Spleen (tissue), 11 donors: ENCODE measurements at regions not wholly inside any gene's neighbourhood (a gene's known extent, or its start where the extent isn't known, plus 50 kb on each side); places are given as distances from the start of the nearest gene placed in this dataset.

Experiments used
- DNase-seq: peaks from one replicate; pipeline ENCODE4 v3.0.0-alpha.2; 2020
- H3K27ac ChIP-seq, 8 donors: fragments of 200-600 bp; sonication (generic) in 7 of 8; 1 replicate in 4 of 8; 2 replicates in 4 of 8; pipeline versions ENCODE4 v1.5.0 to v1.8.0; 2016 to 2021; ENCODE audit warnings: inconsistent platforms in 4 of 8, mild to moderate bottlenecking in 4 of 8, moderate library complexity in 1 of 8
- H3K27me3 ChIP-seq, 7 donors: fragments of 200-600 bp; sonication (generic) in 6 of 7; replicated peaks in 1 of 7; 1 replicate in 4 of 7; 2 replicates in 3 of 7; pipeline versions ENCODE4 v1.5.0 to v1.8.0; 2016 to 2021; ENCODE audit warnings: inconsistent platforms in 3 of 7, mild to moderate bottlenecking in 1 of 7
- H3K36me3 ChIP-seq, 6 donors: fragments of 200-600 bp; sonication (generic) in 5 of 6; 1 replicate in 4 of 6; 2 replicates in 2 of 6; pipeline versions ENCODE4 v1.5.0 to v1.8.0; 2016 to 2021; ENCODE audit warnings: inconsistent platforms in 2 of 6
- H3K4me1 ChIP-seq, 6 donors: fragments of 200-600 bp; sonication (generic) in 5 of 6; 1 replicate in 3 of 6; 2 replicates in 3 of 6; pipeline versions ENCODE4 v1.5.0 to v1.8.0; 2016 to 2021; ENCODE audit warnings: inconsistent platforms in 3 of 6
- H3K4me3 ChIP-seq, 8 donors: fragments of 200-600 bp; sonication (generic) in 7 of 8; 1 replicate in 4 of 8; 2 replicates in 4 of 8; pipeline versions ENCODE4 v1.5.0 to v1.8.0; 2016 to 2021; ENCODE audit warnings: inconsistent platforms in 4 of 8, mild to moderate bottlenecking in 4 of 8, moderate library complexity in 2 of 8
- H3K9me3 ChIP-seq, 8 donors: fragments of 200-600 bp; sonication (generic) in 7 of 8; 1 replicate in 4 of 8; 2 replicates in 4 of 8; pipeline versions ENCODE4 v1.5.0 to v1.8.0; 2016 to 2021; ENCODE audit warnings: inconsistent platforms in 4 of 8
- POLR2A ChIP-seq, 3 donors: fragments of 450-650 bp; IDR thresholded peaks; one replicate each; pipeline ENCODE4 v1.5.1; 2017; ENCODE audit warnings: antibody characterized with exemption in 3 of 3, mild to moderate bottlenecking in 1 of 3
- POLR2AphosphoS5 ChIP-seq, 3 donors: sonication (generic); formaldehyde crosslinking; IDR thresholded peaks; one replicate each; pipeline ENCODE4 v1.5.1; 2017; ENCODE audit warnings: antibody characterized with exemption in 3 of 3
- WGBS, 5 donors: extraction: QIAGEN DNeasy Blood & Tissue Kit in 3 of 5; methylation state at CpG; one replicate each; pipeline versions ENCODE4 v1.1.5 to v1.1.7; 2013 to 2018; 5-methylcytosine and 5-hydroxymethylcytosine counted together
- intact Hi-C: fragments of 100-400 bp; cut with DNase I; formaldehyde crosslinking; loops from one replicate; pipeline ENCODE4 v1.15.0; 2023; ENCODE audit warnings: low total_unique reads
- TF ChIP-seq, protein P1 (sequence below), 11 experiments: fragments of 200-600 bp in 7 of 11; fragments of 450-650 bp in 4 of 11; sonication (generic) in 4 of 11; IDR thresholded peaks in 8 of 11; conservative IDR thresholded peaks in 3 of 11; 1 replicate in 7 of 11; 2 replicates in 4 of 11; pipeline versions ENCODE4 v1.4.0 to v1.8.0; 2016 to 2021; ENCODE audit warnings: antibody characterized with exemption in 11 of 11, inconsistent platforms in 4 of 11, mild to moderate bottlenecking in 1 of 11
- donor health status: healthy with polysubstance abuse.
- donor health status: DM: no; HTN: no; CAD: no; lungs with moderate emphysema.
- donor health status: DM: no; HTN: no; CAD: no.
- donor health status: Bipolar disorder and iron deficiency.
- donor health status: healthy.
- donor health status: DM: no; HTN: no; CAD: no.
- donor health status: DM: yes; HTN: yes; CAD: no.

DNA sequence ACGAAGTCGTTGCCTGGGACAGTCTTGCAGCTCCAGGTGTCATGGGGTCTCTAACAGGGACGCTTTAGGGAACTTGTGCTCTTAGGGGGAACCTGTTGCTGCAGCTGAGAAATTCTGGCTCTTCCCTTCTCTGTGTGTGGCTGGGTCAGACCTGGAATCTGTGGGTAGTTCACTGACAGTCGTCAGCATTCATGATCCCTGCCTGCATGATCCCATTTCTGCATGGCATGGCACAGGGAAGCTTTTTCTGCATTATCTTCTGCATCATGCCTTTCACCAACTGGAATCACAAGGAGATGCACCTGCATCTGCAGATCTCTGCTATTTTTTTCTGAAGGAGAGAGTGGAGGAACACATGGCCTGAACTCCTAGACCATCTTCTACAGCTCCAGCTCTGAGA lies 85.6 kb downstream of the SOX9 start:
- Histone ChIP-seq H3K4me1 (no peaks in the 10 kb centered on the region), H3K27ac (no peak overlapping the region), H3K36me3 (no peaks in the 10 kb centered on the region), H3K4me3 (no peak overlapping the region), H3K27me3 (peaks cover 0 to 34% (median 0%) of the 10 kb centered on the region in 7 donors), H3K9me3 (no peaks in the 10 kb centered on the region)
- 56 to 62% (median 58%) methylated on average over 4 of the region's 4 CpGs for WGBS, 5 donors
- TF ChIP-seq, protein P1, sequence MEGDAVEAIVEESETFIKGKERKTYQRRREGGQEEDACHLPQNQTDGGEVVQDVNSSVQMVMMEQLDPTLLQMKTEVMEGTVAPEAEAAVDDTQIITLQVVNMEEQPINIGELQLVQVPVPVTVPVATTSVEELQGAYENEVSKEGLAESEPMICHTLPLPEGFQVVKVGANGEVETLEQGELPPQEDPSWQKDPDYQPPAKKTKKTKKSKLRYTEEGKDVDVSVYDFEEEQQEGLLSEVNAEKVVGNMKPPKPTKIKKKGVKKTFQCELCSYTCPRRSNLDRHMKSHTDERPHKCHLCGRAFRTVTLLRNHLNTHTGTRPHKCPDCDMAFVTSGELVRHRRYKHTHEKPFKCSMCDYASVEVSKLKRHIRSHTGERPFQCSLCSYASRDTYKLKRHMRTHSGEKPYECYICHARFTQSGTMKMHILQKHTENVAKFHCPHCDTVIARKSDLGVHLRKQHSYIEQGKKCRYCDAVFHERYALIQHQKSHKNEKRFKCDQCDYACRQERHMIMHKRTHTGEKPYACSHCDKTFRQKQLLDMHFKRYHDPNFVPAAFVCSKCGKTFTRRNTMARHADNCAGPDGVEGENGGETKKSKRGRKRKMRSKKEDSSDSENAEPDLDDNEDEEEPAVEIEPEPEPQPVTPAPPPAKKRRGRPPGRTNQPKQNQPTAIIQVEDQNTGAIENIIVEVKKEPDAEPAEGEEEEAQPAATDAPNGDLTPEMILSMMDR (IDR thresholded peaks at IDR 0.05 in 8 of 11, conservative IDR thresholded peaks at IDR 0.05 in 3 of 11) = no peak
- TF ChIP-seq POLR2AphosphoS5 (IDR thresholded peaks at IDR 0.05) (no peak), POLR2A (IDR thresholded peaks at IDR 0.05) (no peak)
- no peak for DNase-seq
- intact Hi-C loops = no loop called here

DNA sequence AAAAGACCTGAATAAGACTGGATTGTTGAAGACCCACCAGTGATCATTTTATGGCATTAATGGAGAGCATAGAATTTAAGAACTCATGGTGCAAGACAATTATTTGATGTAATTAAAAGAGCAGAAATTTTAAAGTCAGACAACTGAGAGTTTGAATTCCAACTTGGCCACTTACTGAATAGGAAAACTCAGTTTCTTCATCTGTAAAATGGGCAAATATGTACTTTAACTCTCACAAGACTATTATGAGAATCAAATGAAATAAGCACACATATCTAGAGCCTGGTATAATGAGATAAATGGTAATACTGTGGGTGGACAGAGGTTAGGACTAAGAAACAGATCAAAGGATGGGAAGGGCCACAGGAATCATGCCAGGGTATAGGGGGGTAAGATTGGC lies 88.0 kb downstream of the SOX9 start:
- peaks cover 0 to 30% (median 0%) of the 10 kb centered on the region in 7 donors for H3K27me3 ChIP-seq
- no peak for TF ChIP-seq POLR2A (IDR thresholded peaks at IDR 0.05)
- TF ChIP-seq, protein P1 (IDR thresholded peaks at IDR 0.05 in 8 of 11, conservative IDR thresholded peaks at IDR 0.05 in 3 of 11) = no peak
- no peak for TF ChIP-seq POLR2AphosphoS5 (IDR thresholded peaks at IDR 0.05)
- no peaks in the 10 kb centered on the region for H3K9me3 ChIP-seq
- intact Hi-C loops = no loop called here
- no peaks in the 10 kb centered on the region for H3K4me1 ChIP-seq
- H3K36me3 ChIP-seq = no peaks in the 10 kb centered on the region
- no peak overlapping the region for H3K27ac ChIP-seq
- DNase-seq = no peak
- no peak overlapping the region for H3K4me3 ChIP-seq

DNA sequence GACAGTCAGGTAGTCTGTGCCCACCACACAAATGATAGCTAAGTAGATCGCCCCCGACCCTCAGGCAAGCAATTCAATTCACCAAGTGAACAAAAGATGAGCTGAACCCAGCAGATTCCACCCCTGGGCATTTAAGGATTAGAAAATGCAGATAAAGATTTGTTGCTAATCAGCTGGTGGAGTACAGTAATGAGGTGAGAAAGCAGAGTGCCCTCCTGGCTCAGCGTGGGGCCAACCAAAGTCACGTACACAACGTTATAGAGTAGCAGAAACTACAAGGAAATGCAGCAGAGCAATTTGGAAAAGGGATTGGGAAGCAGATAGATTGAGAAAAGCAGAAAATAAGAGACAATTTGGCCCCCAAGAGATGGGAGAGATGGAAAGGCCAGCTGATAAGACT lies 91.2 kb downstream of the SOX9 start:
- Histone ChIP-seq H3K4me1 (no peaks in the 10 kb centered on the region), H3K9me3 (peaks cover 0 to 6% (median 0%) of the 10 kb centered on the region in 8 donors), H3K4me3 (no peak overlapping the region), H3K36me3 (no peaks in the 10 kb centered on the region), H3K27me3 (no peaks in the 10 kb centered on the region), H3K27ac (no peak overlapping the region)
- DNase-seq = no peak
- TF ChIP-seq, protein P1 (IDR thresholded peaks at IDR 0.05 in 8 of 11, conservative IDR thresholded peaks at IDR 0.05 in 3 of 11) = no peak
- TF ChIP-seq POLR2AphosphoS5 (IDR thresholded peaks at IDR 0.05) (no peak), POLR2A (IDR thresholded peaks at IDR 0.05) (no peak)
- 53 to 64% (median 57%) methylated on average over 5 of the region's 5 CpGs for WGBS, 5 donors
- intact Hi-C loops = no loop called here

DNA sequence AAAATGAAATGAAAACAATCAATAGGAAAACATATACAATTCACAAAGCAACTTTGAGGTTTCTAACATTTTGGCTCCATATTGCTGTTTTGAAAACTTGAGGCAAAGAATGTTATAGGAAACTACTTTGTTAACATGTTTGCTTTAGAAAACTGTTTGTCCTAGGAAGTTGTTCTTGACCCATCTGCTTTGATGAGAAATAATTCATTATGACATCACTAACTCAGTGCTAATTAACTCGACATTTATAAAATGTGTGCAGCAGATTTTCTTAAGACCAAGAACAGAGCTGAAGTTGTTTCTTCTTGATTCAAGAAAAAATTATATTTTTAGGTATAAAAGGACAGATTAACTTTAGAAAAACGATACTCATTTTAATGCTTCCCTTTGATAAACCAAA lies 94.7 kb downstream of the SOX9 start:
- DNase-seq = no peak
- Histone ChIP-seq H3K36me3 (no peaks in the 10 kb centered on the region), H3K4me1 (no peaks in the 10 kb centered on the region), H3K9me3 (peaks cover 0 to 6% (median 0%) of the 10 kb centered on the region in 8 donors), H3K4me3 (no peak overlapping the region), H3K27ac (no peak overlapping the region), H3K27me3 (peaks cover 0 to 32% (median 20%) of the 10 kb centered on the region in 7 donors)
- TF ChIP-seq POLR2A (IDR thresholded peaks at IDR 0.05) (no peak), POLR2AphosphoS5 (IDR thresholded peaks at IDR 0.05) (no peak)
- TF ChIP-seq, protein P1 (IDR thresholded peaks at IDR 0.05 in 8 of 11, conservative IDR thresholded peaks at IDR 0.05 in 3 of 11) = no peak
- intact Hi-C loops = no loop called here
- WGBS, 5 donors = 62 to 83% (median 66%) methylated on average over 2 of the region's 2 CpGs
